Spleen (tissue), 7 donors: ENCODE measurements at regions not wholly inside any gene's neighbourhood (a gene's known extent, or its start where the extent isn't known, plus 50 kb on each side); places are given as distances from the start of the nearest gene placed in this dataset.

Source experiments
- CTCF ChIP-seq, 11 experiments: fragments of 200-600 bp in 7 of 11; fragments of 450-650 bp in 4 of 11; sonication (generic) in 4 of 11; IDR thresholded peaks in 8 of 11; conservative IDR thresholded peaks in 3 of 11; 1 replicate in 7 of 11; 2 replicates in 4 of 11; pipeline versions ENCODE4 v1.4.0 to v1.8.0; 2016 to 2021; ENCODE audit warnings: antibody characterized with exemption in 11 of 11, inconsistent platforms in 4 of 11, mild to moderate bottlenecking in 1 of 11
- POLR2A ChIP-seq, 3 donors: fragments of 450-650 bp; IDR thresholded peaks; one replicate each; pipeline ENCODE4 v1.5.1; 2017; ENCODE audit warnings: antibody characterized with exemption in 3 of 3, mild to moderate bottlenecking in 1 of 3
- POLR2AphosphoS5 ChIP-seq, 3 donors: sonication (generic); formaldehyde crosslinking; IDR thresholded peaks; one replicate each; pipeline ENCODE4 v1.5.1; 2017; ENCODE audit warnings: antibody characterized with exemption in 3 of 3
- donor health status: DM: no; HTN: no; CAD: no; lungs with moderate emphysema.
- donor health status: DM: no; HTN: no; CAD: no.
- donor health status: DM: no; HTN: no; CAD: no.

DNA sequence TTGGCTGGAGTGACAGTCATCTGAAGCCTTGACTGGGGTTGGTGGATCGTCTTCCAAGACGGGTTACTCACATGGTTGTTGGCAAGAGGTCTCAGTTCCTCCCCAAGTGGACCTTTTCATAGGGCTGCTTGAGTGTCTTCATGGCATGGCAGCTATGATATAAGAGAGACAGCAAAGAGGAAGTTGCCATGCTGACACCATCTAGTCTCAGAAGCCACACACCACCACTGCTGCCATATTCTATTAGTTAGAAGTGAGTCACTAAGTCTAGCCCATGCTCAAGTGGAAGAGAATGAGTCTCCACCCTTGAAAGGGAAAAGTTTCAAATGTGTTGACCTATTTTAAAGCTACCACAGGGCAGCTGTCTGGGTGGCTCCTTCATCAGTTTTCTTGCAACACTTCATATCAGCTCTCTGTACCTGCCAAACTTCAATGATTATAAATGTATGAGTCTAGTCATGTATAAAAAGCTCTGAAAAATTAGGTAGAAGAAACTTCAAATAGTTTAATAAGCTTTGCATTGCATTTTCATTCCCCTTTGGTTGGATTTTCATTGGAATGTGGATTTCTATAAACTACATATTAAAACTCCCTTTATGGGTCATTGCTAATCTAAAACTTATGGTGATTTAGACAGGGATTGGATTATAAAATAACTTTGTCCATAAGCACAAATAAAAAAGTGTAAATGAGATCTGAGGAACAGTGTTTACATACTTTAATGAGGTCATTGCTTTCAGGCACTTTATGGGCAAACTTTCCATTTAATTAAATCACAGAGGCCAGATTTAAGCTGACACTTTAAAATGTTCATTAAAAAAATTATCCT, 68.0 kb upstream of the ATXN3L start:
- no peak for TF ChIP-seq POLR2A (IDR thresholded peaks at IDR 0.05)
- no peak for TF ChIP-seq CTCF (IDR thresholded peaks at IDR 0.05 in 8 of 11, conservative IDR thresholded peaks at IDR 0.05 in 3 of 11)
- no peak for TF ChIP-seq POLR2AphosphoS5 (IDR thresholded peaks at IDR 0.05)
